OCI-LY7 (cell line): ENCODE measurements at regions not wholly inside any gene's neighbourhood (a gene's known extent, or its start where the extent isn't known, plus 50 kb on each side); places are given as distances from the start of the nearest gene placed in this dataset.

Experiments used
- CTCF ChIP-seq: fragments of 200-600 bp; sonication (generic); conservative IDR thresholded peaks from 2 replicates; pipeline ENCODE4 v1.5.1; 2014; ENCODE audit warnings: mild to moderate bottlenecking, antibody characterized with exemption, low read length, moderate library complexity, mixed read lengths
- EZH2phosphoT487 ChIP-seq: fragments of 200-600 bp; sonication (generic); IDR thresholded peaks from 2 replicates; pipeline ENCODE4 v1.6.1; 2018; ENCODE audit warnings: low read depth, borderline replicate concordance, mild to moderate bottlenecking, mixed run types, antibody characterized with exemption, low read length, moderate library complexity, mixed read lengths

- TF ChIP-seq CTCF: 0 out of 2 replicates have a peak, but pooled peaks have one; percentile 11
- TF ChIP-seq EZH2phosphoT487: no peak
These were observed 764.3 kb downstream of the METTL4 start for GRCh38 chr18:1806884-1807615.
